ENCODE measurements at regions not wholly inside any gene's neighbourhood (a gene's known extent, or its start where the extent isn't known, plus 50 kb on each side); places are given as distances from the start of the nearest gene placed in this dataset.

- no peak for DNase-seq
- intact Hi-C loops (cut with DNase I; ENCODE audit: low total_unique reads): no loop called here
Measured at GRCh38 chrX:42988700-42989099, 210.7 kb upstream of the PPP1R2C start.

GRCh38 chrX:42992199-42992943 is 214.4 kb upstream of the PPP1R2C start:
- Histone ChIP-seq H3K9me3 (peaks cover 0 to 5% (median 0%) of the 10 kb centered on the region in 3 donors), H3K27ac (no peak overlapping the region), H3K4me1 (no peaks in the 10 kb centered on the region), H3K36me3 (no peaks in the 10 kb centered on the region), H3K27me3 (no peaks in the 10 kb centered on the region), H3K4me3 (no peak overlapping the region)
- intact Hi-C loops (cut with DNase I; ENCODE audit: low total_unique reads): no loop called here
- no peak for DNase-seq
- no peak for TF ChIP-seq CTCF (IDR thresholded peaks at IDR 0.05)

More at GRCh38 chrX:42988700-42989099, 210.7 kb upstream of the PPP1R2C start:
- Histone ChIP-seq H3K9me3 (no peaks in the 10 kb centered on the region), H3K4me3 (no peak overlapping the region), H3K27me3 (no peaks in the 10 kb centered on the region), H3K27ac (no peak overlapping the region), H3K36me3 (no peaks in the 10 kb centered on the region), H3K4me1 (no peaks in the 10 kb centered on the region)
- no peak for TF ChIP-seq CTCF (IDR thresholded peaks at IDR 0.05)

GRCh38 chrX:42996861-42997260 is 218.9 kb upstream of the PPP1R2C start:
- peaks cover 0 to 5% (median 0%) of the 10 kb centered on the region in 3 donors for H3K9me3 ChIP-seq
- no peak for DNase-seq
- no peak for TF ChIP-seq CTCF (IDR thresholded peaks at IDR 0.05)
- intact Hi-C loops (cut with DNase I; ENCODE audit: low total_unique reads): no loop called here
- H3K4me3 ChIP-seq: no peak overlapping the region
- H3K27ac ChIP-seq: no peak overlapping the region
- H3K4me1 ChIP-seq: no peaks in the 10 kb centered on the region
- H3K27me3 ChIP-seq: no peaks in the 10 kb centered on the region
- no peaks in the 10 kb centered on the region for H3K36me3 ChIP-seq

- no peak for TF ChIP-seq CTCF (IDR thresholded peaks at IDR 0.05)
- no peak for DNase-seq
- no peak overlapping the region for H3K27ac ChIP-seq
- no peak overlapping the region for H3K4me3 ChIP-seq
- H3K4me1 ChIP-seq: no peaks in the 10 kb centered on the region
- intact Hi-C loops (cut with DNase I; ENCODE audit: low total_unique reads): no loop called here
- no peaks in the 10 kb centered on the region for H3K36me3 ChIP-seq
- H3K27me3 ChIP-seq: no peaks in the 10 kb centered on the region
- H3K9me3 ChIP-seq: no peaks in the 10 kb centered on the region
Measured at GRCh38 chrX:43000121-43000520, 222.2 kb upstream of the PPP1R2C start.

- Histone ChIP-seq H3K36me3 (no peaks in the 10 kb centered on the region), H3K9me3 (no peaks in the 10 kb centered on the region), H3K27me3 (no peaks in the 10 kb centered on the region), H3K4me3 (no peak overlapping the region), H3K27ac (no peak overlapping the region), H3K4me1 (no peaks in the 10 kb centered on the region)
- DNase-seq: no peak
- intact Hi-C loops (cut with DNase I; ENCODE audit: low total_unique reads): no loop called here
- TF ChIP-seq CTCF (IDR thresholded peaks at IDR 0.05): no peak
Measured at GRCh38 chrX:43002526-43003203, 224.7 kb upstream of the PPP1R2C start.
